GM21526 (cell line): ENCODE measurements at regions not wholly inside any gene's neighbourhood (a gene's known extent, or its start where the extent isn't known, plus 50 kb on each side); places are given as distances from the start of the nearest gene placed in this dataset.

Experiments
- ATAC-seq: cut with Tn5 transposase; IDR thresholded peaks from one replicate; pipeline ENCODE4 v1.9.1; 2021; ENCODE audit warnings: moderate library complexity; ENCODE audit not compliant: unreplicated experiment, low FRiP score

- no peak for ATAC-seq
These were observed 94.9 kb upstream of the PLPPR1 start for GRCh38 chr9:100933656-100934055.

GRCh38 chr9:100937382-100937781 lies 91.1 kb upstream of the PLPPR1 start:
- no peak for ATAC-seq

GRCh38 chr9:100938507-100938906 lies 90.0 kb upstream of the PLPPR1 start:
- ATAC-seq, result no peak

GRCh38 chr9:100939636-100940035 lies 88.9 kb upstream of the PLPPR1 start:
- no peak for ATAC-seq

GRCh38 chr9:100959226-100959625 lies 69.3 kb upstream of the PLPPR1 start:
- ATAC-seq, result no peak
